ENCODE measurements at regions not wholly inside any gene's neighbourhood (a gene's known extent, or its start where the extent isn't known, plus 50 kb on each side); places are given as distances from the start of the nearest gene placed in this dataset.

GRCh38 chr5:77157732-77158532 is 52.5 kb upstream of the PDE8B start:
- no peak for DNase-seq

- no peak for DNase-seq
Observed at GRCh38 chr5:77156379-77156778, 54.1 kb upstream of the PDE8B start.

DNA sequence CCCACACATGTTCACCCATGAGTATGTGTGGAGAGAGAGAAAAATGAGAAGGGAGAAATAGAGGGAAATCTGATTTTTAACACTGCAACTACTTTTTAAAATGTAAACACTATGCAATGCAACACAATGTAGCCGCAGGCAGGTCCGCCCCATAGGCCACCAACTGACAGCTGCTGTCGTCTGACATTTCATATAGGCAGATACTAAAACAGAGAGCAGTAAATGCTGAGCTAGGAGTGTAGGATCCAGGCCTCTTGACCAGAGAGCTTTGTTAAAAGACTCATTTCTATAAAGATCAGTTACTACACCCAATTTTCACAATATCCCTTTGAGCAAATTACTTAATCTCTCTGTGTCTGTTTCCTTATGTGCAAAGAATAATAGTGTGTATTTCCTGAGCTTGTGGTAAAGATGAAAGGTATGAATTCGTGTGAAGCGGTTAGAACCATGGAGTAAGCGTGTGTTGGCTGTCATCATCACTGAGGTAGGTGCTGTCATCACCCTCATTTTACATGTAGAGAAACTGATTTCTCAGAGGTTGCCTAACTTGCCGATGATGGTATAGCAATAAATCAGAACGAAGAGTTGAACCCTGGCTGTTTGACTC is 55.2 kb upstream of the PDE8B start:
- no peak for DNase-seq

DNA sequence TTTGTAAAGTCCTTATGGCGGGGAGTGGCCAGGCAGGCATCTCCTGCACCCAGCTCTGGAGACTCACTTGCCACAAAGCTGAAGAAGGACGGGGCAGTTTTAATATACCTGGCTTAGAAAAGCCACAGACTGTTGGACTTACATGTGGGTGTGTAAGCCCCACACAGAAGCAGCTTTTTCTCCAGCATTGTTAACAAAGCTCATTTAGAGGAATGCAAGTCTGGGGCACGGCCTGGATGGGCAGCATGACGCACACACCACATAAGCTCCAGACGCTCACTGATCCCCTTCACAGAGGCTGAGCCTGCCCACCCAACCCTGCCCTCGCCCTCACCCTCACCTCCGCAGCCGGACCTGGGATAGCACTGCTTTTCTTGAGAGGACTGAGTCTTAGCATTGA is 58.0 kb upstream of the PDE8B start:
- DNase-seq, result no peak

DNA sequence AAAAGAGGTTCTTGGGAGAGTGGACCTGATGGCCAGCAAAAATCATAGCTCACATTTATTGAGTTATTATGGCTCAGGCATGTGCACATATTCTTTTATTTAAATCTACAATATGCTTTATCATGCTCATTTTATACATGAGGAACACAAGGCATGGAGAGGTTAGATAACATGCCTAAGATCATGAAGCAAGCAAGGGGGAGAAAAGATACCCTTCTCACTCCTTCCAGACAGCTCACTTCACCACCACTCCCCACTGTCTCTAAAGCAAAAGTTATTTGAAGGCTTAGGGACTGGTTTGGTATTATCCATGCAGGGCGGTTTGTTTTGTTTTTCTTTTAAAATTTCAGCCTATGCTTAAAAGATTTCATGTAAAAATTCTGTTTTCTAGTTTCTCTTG is 59.0 kb upstream of the PDE8B start:
- DNase-seq, result no peak

- DNase-seq, result no peak
Observed at GRCh38 chr5:77146896-77147295, 59.8 kb upstream of the ZBED3 start.

- DNase-seq, result no peak
Observed at GRCh38 chr5:77145666-77146065, 58.6 kb upstream of the ZBED3 start.

DNA sequence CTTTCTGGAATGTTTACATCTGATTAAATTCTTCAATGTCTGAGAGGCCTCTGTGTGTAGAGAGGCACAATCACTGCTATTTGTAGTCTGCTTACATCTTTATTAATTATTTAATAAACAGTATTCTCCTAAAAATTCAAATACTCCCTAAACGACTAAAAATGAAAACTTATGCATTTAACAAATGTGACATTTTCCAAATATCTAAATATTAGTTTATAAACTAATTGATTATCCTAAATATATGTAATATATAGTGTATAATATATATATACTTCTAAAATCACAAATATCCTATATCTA is 57.7 kb upstream of the ZBED3 start:
- DNase-seq, result no peak

DNA sequence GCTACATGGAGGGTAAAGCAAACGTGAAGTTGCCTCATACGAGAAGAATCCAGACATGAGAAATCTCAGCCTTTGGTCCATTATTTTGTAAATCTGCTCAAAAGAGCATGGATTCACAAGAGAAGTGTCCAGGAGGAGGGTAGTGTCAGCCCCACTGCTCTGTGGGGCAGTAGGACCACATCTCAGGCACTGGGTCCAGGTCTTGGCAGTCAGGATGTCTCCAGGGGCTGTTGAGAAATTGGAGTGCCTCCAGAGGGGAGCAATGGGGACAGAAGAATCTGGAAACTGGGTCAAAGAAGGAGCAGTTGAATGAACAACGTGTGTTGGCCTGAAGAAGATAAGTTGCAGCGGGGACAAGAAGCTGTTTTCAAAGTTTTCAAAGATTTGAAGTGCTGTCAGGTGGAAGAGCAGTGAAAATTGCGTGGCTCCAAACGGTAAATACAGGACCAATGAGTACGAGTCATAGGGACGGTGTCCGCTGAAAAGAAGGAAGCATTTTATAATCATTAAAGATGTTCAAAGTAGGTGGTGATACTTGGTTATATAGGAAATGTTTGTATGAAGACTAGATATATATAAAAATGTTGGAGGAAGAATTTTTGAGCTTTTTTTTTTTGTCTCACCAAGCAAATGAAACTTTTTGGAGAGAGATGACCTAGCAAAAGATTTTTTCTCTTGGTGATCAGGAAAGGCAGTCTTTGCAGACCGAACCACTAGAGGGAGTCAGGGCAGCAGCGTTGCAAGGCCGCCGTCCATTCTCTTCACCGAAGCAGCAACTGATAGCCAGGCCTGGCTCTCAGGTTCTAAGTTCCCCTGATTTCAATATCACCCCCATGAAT is 57.1 kb upstream of the ZBED3 start:
- peak; percentile 52 for DNase-seq

DNA sequence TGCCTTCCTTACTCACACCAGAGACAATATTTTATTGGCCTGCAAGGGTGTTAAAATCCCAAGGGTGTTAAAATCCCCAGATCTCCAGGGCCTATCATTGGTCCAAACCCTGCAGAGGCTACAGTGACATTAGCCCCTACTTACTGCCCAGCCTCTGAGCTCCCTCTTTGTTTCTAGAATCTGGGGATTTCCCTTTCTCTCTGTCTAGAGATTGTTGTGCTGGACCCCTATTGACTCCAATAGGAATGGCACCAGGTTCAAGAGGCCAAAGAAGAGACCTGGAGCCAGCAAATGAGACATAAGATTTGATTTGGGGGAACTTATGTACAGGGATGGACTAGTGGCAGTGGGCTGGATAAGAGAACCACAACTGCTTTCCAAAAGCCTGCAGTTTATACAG is 53.3 kb upstream of the ZBED3 start:
- DNase-seq, result no peak

DNA sequence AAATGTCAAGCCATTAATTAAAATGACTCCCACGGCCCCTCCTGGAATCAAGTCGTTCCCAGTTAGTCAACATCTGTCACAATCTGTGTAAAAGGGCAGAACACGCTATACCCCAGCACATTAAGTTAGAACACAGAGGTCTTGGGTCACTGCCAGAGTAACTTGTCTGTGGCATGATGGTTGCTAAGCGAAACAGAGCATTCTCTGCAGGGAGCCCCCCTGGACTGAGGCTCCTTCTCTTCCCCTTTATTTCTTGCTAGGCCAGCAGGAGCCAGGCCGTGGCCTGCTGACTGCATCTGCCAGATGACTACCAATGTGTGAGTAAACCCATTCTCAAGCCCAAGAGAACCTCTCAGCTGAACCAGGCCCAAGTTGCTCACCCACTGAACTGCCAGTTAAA is 51.9 kb upstream of the ZBED3 start:
- DNase-seq, result no peak
